ENCODE measurements at regions not wholly inside any gene's neighbourhood (a gene's known extent, or its start where the extent isn't known, plus 50 kb on each side); places are given as distances from the start of the nearest gene placed in this dataset.

DNA sequence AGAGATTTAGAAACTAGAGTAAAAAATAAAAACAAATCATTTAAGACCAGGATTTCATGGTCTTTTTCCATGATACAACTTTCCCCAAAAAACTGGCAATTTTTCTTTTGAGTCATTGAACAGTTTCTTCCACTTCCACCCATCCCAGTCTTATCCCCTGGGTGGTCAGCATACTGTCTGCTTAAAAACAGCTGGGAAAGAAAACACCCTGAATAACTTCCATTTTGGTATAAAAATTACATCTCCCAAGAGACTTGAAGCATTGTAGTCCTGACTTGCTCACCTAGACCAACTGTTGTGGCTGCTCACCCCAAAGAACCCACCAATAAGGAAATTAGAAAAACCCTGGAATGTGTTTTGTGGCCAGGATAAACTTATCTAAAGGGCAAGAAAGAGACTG is 731.3 kb downstream of the NR2F1-AS1 start:
- no peaks in the 10 kb centered on the region for H3K9me3 ChIP-seq
- in situ Hi-C loops (cut with MboI; ENCODE audit: low pct_ligation_motif_present in 1 of 4, low pct_unique_long_range_greater_than_20kb in 1 of 4, low sequenced_read_pairs in 3 of 4) (no loop called here), intact Hi-C loops (cut with DNase I; ENCODE audit: low total_unique reads) (no loop called here)
- no peaks in the 10 kb centered on the region for H3K4me1 ChIP-seq
- no peaks in the 10 kb centered on the region for H3K27me3 ChIP-seq
- H3K27ac ChIP-seq, result no peak overlapping the region
- TF ChIP-seq POLR2A (IDR thresholded peaks at IDR 0.05) (no peak), EP300 (IDR thresholded peaks at IDR 0.05; ENCODE audit: low read depth) (no peak), POLR2AphosphoS5 (IDR thresholded peaks at IDR 0.05) (no peak)
- TF ChIP-seq, protein P1, sequence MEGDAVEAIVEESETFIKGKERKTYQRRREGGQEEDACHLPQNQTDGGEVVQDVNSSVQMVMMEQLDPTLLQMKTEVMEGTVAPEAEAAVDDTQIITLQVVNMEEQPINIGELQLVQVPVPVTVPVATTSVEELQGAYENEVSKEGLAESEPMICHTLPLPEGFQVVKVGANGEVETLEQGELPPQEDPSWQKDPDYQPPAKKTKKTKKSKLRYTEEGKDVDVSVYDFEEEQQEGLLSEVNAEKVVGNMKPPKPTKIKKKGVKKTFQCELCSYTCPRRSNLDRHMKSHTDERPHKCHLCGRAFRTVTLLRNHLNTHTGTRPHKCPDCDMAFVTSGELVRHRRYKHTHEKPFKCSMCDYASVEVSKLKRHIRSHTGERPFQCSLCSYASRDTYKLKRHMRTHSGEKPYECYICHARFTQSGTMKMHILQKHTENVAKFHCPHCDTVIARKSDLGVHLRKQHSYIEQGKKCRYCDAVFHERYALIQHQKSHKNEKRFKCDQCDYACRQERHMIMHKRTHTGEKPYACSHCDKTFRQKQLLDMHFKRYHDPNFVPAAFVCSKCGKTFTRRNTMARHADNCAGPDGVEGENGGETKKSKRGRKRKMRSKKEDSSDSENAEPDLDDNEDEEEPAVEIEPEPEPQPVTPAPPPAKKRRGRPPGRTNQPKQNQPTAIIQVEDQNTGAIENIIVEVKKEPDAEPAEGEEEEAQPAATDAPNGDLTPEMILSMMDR (IDR thresholded peaks at IDR 0.05), result no peak
- H3K4me3 ChIP-seq, result no peak overlapping the region
- H3K36me3 ChIP-seq, result no peaks in the 10 kb centered on the region
- DNase-seq, result no peak

DNA sequence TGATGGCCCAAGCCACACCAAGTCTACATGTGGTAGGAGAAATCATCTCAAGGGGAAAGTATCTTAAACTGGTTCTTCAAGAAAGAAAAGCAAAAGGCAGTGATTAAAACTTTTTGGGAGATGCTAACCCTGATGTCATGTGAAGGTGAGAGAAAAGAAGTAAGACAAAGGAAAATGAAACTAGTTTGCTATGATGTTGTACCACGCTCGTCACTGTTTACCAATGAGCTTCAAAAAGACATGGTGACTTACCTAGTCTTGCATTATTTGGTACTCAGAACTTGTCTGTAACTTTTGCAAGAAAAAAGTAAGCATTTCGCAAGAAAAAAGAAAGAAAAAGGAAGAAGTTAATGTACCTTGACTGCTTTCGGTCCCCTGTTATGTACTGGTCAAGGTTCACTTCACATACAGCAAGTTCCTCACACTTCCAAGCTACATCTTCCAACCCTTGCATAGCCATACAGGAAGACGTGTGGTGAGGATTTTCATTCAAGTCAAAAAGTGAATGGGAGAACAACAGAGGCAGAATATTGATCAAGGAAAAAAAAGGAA is 739.3 kb downstream of the NR2F1-AS1 start:
- Histone ChIP-seq H3K27ac (no peak overlapping the region), H3K4me3 (no peak overlapping the region), H3K9me3 (no peaks in the 10 kb centered on the region), H3K27me3 (no peaks in the 10 kb centered on the region), H3K4me1 (no peaks in the 10 kb centered on the region), H3K36me3 (no peaks in the 10 kb centered on the region)
- DNase-seq, result no peak
- TF ChIP-seq, protein P1 (IDR thresholded peaks at IDR 0.05), result no peak
- in situ Hi-C loops (cut with MboI; ENCODE audit: low pct_ligation_motif_present in 1 of 4, low pct_unique_long_range_greater_than_20kb in 1 of 4, low sequenced_read_pairs in 3 of 4) (no loop called here), intact Hi-C loops (cut with DNase I; ENCODE audit: low total_unique reads) (no loop called here)
- WGBS, 2 donors (ENCODE audit: low coverage in 1 of 2), result 80 to 82% methylated on average over 5 of the region's 5 CpGs

DNA sequence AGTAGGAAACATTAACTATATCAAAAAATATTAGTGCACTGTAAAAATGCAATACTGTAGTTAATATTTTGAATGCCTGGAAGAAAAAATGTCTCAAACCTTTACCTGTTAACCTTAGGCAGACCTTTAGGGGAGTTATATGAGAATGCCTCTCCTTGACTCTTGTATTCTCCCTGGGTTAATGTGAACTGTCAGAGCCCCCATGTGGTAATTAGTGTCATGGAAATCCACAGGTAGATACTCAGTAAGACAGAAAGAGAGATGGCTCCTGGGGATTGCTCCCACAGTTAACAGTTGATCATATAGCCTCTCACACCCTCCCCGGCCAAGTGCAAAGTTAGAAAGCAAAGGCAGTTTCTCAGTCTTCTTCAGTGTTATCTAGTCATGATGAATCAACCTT is 742.8 kb downstream of the NR2F1-AS1 start:
- Histone ChIP-seq H3K27me3 (no peaks in the 10 kb centered on the region), H3K9me3 (peaks cover 0 to 3% of the 10 kb centered on the region in 2 donors), H3K4me1 (no peaks in the 10 kb centered on the region), H3K4me3 (no peak overlapping the region), H3K36me3 (no peaks in the 10 kb centered on the region), H3K27ac (no peak overlapping the region)
- DNase-seq, result no peak
- in situ Hi-C loops (cut with MboI; ENCODE audit: low pct_ligation_motif_present in 1 of 4, low pct_unique_long_range_greater_than_20kb in 1 of 4, low sequenced_read_pairs in 3 of 4) (no loop called here), intact Hi-C loops (cut with DNase I; ENCODE audit: low total_unique reads) (no loop called here)
- TF ChIP-seq POLR2A (IDR thresholded peaks at IDR 0.05) (no peak), POLR2AphosphoS5 (IDR thresholded peaks at IDR 0.05) (no peak), EP300 (IDR thresholded peaks at IDR 0.05; ENCODE audit: low read depth) (no peak)
- TF ChIP-seq, protein P1 (IDR thresholded peaks at IDR 0.05), result no peak
- 56 to 63% methylated on average over 1 of the region's 1 CpG for WGBS, 2 donors (ENCODE audit: low coverage in 1 of 2)

DNA sequence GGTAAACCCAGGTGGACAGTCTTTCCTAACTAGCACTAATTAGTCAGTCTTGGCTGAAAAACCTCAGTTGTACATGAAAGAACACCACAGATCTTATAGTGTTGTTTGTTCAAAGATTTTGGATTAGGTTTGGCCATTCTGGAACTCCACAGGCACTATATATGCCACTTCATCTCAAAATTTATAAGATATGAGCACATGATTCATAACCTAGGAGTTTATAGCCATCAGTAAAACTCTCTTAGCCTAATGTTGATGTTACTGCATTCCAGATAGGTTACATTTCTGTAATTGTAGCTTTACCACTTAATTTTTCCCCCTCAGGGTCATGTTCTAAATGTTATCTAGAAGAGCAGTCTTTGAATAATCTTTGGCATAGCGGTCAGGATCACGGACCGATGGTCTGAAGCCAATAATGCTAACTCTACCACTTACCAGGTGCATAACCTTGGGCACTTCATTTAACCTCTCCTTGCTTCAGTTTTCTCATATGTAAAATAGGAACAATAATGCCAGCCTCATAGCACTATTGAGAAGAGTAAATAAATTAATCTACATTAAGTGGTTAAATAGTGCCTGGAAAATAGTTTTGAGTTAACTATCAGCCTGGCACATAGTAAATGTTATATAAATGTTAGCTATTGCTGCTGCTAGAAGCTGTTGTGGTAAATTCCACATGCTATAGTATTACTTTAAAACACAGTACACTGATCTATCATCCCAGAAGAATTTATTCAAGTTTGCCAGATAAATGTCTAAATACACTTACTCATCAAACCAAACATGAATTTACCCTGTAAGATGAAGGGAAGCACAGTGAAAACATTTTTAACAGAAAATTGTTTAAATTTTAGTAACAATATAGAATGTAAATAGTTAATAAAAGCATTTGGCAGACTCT is 743.9 kb downstream of the NR2F1-AS1 start:
- no peak overlapping the region for H3K4me3 ChIP-seq
- no peak overlapping the region for H3K27ac ChIP-seq
- no peak for DNase-seq
- WGBS, 2 donors (ENCODE audit: low coverage in 1 of 2), result 95% methylated on average over 3 of the region's 3 CpGs; no CpG with 5 or more reads in 1 of the 2 donors
- in situ Hi-C loops (cut with MboI; ENCODE audit: low pct_ligation_motif_present in 1 of 4, low pct_unique_long_range_greater_than_20kb in 1 of 4, low sequenced_read_pairs in 3 of 4), result no loop called here
- intact Hi-C loops (cut with DNase I; ENCODE audit: low total_unique reads), result no loop called here
- H3K36me3 ChIP-seq, result no peaks in the 10 kb centered on the region
- no peaks in the 10 kb centered on the region for H3K4me1 ChIP-seq
- TF ChIP-seq POLR2A (IDR thresholded peaks at IDR 0.05) (no peak), EP300 (IDR thresholded peaks at IDR 0.05; ENCODE audit: low read depth) (no peak)
- TF ChIP-seq, protein P1 (IDR thresholded peaks at IDR 0.05), result no peak
- H3K27me3 ChIP-seq, result no peaks in the 10 kb centered on the region
- H3K9me3 ChIP-seq, result peaks cover 0 to 3% of the 10 kb centered on the region in 2 donors
